ENCODE measurements at regions not wholly inside any gene's neighbourhood (a gene's known extent, or its start where the extent isn't known, plus 50 kb on each side); places are given as distances from the start of the nearest gene placed in this dataset.
A peak's percentile ranks its signal among the peaks of the same experiment; 100 is the strongest.

DNA sequence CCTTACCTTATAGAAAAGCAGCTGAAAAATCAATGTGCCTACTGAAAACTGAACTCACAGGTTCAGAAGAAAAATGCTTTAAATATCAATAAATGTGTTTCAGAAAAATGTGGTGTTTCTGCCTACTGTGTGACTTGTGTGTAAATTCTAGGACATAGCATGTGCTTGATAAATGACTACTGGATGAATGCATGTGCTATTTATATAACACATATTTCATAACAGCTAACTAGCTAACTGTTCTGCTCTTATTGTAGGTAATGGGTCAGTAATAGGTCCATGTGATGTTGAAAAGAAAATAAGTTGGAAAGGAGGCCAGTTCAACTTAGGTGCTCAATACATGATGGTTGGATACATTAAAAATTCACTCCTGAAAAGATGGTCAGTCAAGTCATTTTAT lies 993.0 kb upstream of the LCORL start:
- FAIRE-seq = no peak
- in situ Hi-C loops (cut with HindIII; ENCODE audit: extremely low pct_ligation_motif_present, low pct_unique_long_range_greater_than_20kb) = no loop called here
- CTCF ChIA-PET (ENCODE audit: low intra/inter-chr PET ratio, low total read pairs) = no interaction called here

DNA sequence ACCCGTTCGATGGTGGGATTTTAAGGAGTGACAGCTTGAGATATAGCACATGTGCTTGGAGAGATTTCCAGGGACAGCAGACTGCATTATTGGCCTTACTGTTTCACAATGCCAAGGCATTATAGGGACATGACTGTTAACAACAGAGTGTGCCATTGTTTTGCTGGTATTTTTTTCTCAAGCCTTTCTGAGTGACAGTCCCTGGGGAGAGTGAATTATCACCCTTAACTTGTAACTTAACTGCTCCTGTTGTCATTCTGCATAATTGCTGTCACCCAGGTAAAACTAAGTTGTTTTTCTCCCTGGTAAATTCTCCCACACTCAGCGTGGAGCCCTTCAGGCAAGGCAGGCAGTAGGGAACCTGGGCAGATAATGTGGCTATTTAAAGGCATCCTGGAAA lies 989.2 kb upstream of the LCORL start:
- H3K9me3 ChIP-seq (ENCODE audit: low read length) = peaks cover 82% of the 10 kb centered on the region
- H3K4me3 ChIP-seq (replicated peaks in 1 of 3; ENCODE audit: insufficient read depth in 1 of 3, low read depth in 2 of 3, low read length in 3 of 3) = no peak overlapping the region
- CTCF ChIA-PET (ENCODE audit: low intra/inter-chr PET ratio, low total read pairs) = no interaction called here
- no peaks in the 10 kb centered on the region for H3K27me3 ChIP-seq (ENCODE audit: control insufficient read depth in 1 of 2, insufficient read depth in 2 of 2, low read length in 2 of 2)
- no peak for FAIRE-seq
- 0% methylated on average over 3 of the region's 3 CpGs for WGBS (ENCODE audit: low lambda C conversion rate)
- H3K79me2 ChIP-seq (ENCODE audit: insufficient read depth, low read length) = no peaks in the 10 kb centered on the region
- no peaks in the 10 kb centered on the region for H3K4me1 ChIP-seq (ENCODE audit: insufficient read depth, low read length)
- no TSS peak for BruUV-seq (replicated peaks)
- no peaks in the 10 kb centered on the region for H4K20me1 ChIP-seq (ENCODE audit: insufficient read depth, low read length)
- H3K27ac ChIP-seq (ENCODE audit: extremely low read length, insufficient read depth, low read length) = no peak overlapping the region
- in situ Hi-C loops (cut with HindIII; ENCODE audit: extremely low pct_ligation_motif_present, low pct_unique_long_range_greater_than_20kb) (no loop called here), intact Hi-C loops (cut with micrococcal nuclease; ENCODE audit: unreplicated experiment) (no loop called here)
- POLR2A ChIA-PET = no interaction called here
- H3K4me2 ChIP-seq (ENCODE audit: low read depth, low read length) = no peak overlapping the region
- no peak overlapping the region for H2AFZ ChIP-seq (ENCODE audit: low read length)
- DNase-seq (ENCODE audit: low spot score) = no peak
- no peak overlapping the region for H3K9ac ChIP-seq (ENCODE audit: insufficient read depth, low read depth, low read length)
- no peak for ATAC-seq
- no peaks in the 10 kb centered on the region for H3K36me3 ChIP-seq (replicated peaks in 1 of 2; ENCODE audit: control insufficient read depth in 1 of 2, insufficient read depth in 2 of 2, low read length in 2 of 2)
- TF ChIP-seq ATRX (CRISPR knock-in tag; IDR thresholded peaks at IDR 0.05; ENCODE audit: borderline replicate concordance) (no peak), PHF8 (CRISPR knock-in tag; IDR thresholded peaks at IDR 0.05) (no peak), ZNF441 (CRISPR knock-in tag; IDR thresholded peaks at IDR 0.05; ENCODE audit: borderline replicate concordance) (no peak), ZNF556 (CRISPR knock-in tag; IDR thresholded peaks at IDR 0.05; ENCODE audit: borderline replicate concordance) (no peak), GZF1 (CRISPR knock-in tag; IDR thresholded peaks at IDR 0.05) (no peak)
- TF ChIP-seq, protein P1, sequence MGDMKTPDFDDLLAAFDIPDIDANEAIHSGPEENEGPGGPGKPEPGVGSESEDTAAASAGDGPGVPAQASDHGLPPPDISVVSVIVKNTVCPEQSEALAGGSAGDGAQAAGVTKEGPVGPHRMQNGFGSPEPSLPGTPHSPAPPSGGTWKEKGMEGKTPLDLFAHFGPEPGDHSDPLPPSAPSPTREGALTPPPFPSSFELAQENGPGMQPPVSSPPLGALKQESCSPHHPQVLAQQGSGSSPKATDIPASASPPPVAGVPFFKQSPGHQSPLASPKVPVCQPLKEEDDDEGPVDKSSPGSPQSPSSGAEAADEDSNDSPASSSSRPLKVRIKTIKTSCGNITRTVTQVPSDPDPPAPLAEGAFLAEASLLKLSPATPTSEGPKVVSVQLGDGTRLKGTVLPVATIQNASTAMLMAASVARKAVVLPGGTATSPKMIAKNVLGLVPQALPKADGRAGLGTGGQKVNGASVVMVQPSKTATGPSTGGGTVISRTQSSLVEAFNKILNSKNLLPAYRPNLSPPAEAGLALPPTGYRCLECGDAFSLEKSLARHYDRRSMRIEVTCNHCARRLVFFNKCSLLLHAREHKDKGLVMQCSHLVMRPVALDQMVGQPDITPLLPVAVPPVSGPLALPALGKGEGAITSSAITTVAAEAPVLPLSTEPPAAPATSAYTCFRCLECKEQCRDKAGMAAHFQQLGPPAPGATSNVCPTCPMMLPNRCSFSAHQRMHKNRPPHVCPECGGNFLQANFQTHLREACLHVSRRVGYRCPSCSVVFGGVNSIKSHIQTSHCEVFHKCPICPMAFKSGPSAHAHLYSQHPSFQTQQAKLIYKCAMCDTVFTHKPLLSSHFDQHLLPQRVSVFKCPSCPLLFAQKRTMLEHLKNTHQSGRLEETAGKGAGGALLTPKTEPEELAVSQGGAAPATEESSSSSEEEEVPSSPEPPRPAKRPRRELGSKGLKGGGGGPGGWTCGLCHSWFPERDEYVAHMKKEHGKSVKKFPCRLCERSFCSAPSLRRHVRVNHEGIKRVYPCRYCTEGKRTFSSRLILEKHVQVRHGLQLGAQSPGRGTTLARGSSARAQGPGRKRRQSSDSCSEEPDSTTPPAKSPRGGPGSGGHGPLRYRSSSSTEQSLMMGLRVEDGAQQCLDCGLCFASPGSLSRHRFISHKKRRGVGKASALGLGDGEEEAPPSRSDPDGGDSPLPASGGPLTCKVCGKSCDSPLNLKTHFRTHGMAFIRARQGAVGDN (CRISPR knock-in tag; IDR thresholded peaks at IDR 0.05) = no peak

More for the DNA sequence above, 993.0 kb upstream of the LCORL start:
- H2AFZ ChIP-seq (ENCODE audit: low read length) = no peak overlapping the region
- no peaks in the 10 kb centered on the region for H3K36me3 ChIP-seq (replicated peaks in 1 of 2; ENCODE audit: control insufficient read depth in 1 of 2, insufficient read depth in 2 of 2, low read length in 2 of 2)
- H3K4me1 ChIP-seq (ENCODE audit: insufficient read depth, low read length) = no peaks in the 10 kb centered on the region
- H4K20me1 ChIP-seq (ENCODE audit: insufficient read depth, low read length) = no peaks in the 10 kb centered on the region
- H3K4me2 ChIP-seq (ENCODE audit: low read depth, low read length) = no peak overlapping the region
- H3K27ac ChIP-seq (ENCODE audit: extremely low read length, insufficient read depth, low read length) = no peak overlapping the region
- POLR2A ChIA-PET = no interaction called here
- DNase-seq (ENCODE audit: low spot score) (no peak), ATAC-seq (no peak)
- no peaks in the 10 kb centered on the region for H3K27me3 ChIP-seq (ENCODE audit: control insufficient read depth in 1 of 2, insufficient read depth in 2 of 2, low read length in 2 of 2)
- no TSS peak for BruUV-seq (replicated peaks)
- intact Hi-C loops (cut with micrococcal nuclease; ENCODE audit: unreplicated experiment) = no loop called here
- no peak overlapping the region for H3K9ac ChIP-seq (ENCODE audit: insufficient read depth, low read depth, low read length)
- no peak overlapping the region for H3K4me3 ChIP-seq (replicated peaks in 1 of 3; ENCODE audit: insufficient read depth in 1 of 3, low read depth in 2 of 3, low read length in 3 of 3)
- H3K9me3 ChIP-seq (ENCODE audit: low read length) = peaks cover 81% of the 10 kb centered on the region
- TF ChIP-seq, protein P2, sequence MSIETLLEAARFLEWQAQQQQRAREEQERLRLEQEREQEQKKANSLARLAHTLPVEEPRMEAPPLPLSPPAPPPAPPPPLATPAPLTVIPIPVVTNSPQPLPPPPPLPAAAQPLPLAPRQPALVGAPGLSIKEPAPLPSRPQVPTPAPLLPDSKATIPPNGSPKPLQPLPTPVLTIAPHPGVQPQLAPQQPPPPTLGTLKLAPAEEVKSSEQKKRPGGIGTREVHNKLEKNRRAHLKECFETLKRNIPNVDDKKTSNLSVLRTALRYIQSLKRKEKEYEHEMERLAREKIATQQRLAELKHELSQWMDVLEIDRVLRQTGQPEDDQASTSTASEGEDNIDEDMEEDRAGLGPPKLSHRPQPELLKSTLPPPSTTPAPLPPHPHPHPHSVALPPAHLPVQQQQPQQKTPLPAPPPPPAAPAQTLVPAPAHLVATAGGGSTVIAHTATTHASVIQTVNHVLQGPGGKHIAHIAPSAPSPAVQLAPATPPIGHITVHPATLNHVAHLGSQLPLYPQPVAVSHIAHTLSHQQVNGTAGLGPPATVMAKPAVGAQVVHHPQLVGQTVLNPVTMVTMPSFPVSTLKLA (IDR thresholded peaks at IDR 0.05) = peak; percentile 81
- TF ChIP-seq, protein P3, sequence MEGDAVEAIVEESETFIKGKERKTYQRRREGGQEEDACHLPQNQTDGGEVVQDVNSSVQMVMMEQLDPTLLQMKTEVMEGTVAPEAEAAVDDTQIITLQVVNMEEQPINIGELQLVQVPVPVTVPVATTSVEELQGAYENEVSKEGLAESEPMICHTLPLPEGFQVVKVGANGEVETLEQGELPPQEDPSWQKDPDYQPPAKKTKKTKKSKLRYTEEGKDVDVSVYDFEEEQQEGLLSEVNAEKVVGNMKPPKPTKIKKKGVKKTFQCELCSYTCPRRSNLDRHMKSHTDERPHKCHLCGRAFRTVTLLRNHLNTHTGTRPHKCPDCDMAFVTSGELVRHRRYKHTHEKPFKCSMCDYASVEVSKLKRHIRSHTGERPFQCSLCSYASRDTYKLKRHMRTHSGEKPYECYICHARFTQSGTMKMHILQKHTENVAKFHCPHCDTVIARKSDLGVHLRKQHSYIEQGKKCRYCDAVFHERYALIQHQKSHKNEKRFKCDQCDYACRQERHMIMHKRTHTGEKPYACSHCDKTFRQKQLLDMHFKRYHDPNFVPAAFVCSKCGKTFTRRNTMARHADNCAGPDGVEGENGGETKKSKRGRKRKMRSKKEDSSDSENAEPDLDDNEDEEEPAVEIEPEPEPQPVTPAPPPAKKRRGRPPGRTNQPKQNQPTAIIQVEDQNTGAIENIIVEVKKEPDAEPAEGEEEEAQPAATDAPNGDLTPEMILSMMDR (CRISPR knock-in tag; IDR thresholded peaks at IDR 0.05) = no peak
- H3K79me2 ChIP-seq (ENCODE audit: insufficient read depth, low read length) = no peaks in the 10 kb centered on the region

Data from HepG2 (cell line).